ENCODE measurements at regions not wholly inside any gene's neighbourhood (a gene's known extent, or its start where the extent isn't known, plus 50 kb on each side); places are given as distances from the start of the nearest gene placed in this dataset.
"Not testable (repeated sequence)": the region's sequence is repeated elsewhere in the genome, so short reads cannot be mapped to it uniquely, and the experiment has no call there.

DNA sequence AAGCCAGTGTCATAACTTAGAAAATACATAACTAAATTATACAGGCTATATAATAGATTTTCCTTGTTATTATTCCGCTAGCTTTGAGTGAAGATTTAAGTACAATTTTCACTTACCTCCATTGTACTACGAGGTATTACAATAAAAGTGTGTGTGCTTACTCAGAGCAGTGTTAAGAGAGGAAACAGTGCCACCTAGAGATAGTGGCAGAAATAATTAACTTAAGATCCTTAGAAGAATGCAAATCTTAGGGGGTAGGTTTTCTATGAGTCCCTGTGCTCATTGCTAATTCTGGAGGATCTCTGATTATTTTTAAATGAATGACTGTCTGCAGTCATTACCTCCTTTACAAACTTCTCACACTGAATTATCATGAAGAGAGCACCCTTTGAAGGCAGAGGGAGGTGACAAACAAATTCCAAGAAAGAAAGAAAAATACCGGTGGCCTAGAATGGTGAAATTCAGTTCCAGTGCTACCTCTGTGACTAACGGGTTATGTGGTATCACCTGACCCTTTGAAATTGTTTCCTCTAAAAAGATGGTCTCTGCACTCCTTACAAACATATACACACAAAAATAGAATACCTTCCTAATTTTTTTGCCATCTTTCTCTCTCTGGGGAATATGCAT is 379.8 kb downstream of the TRIM36 start:
- no peak for DNase-seq

DNA sequence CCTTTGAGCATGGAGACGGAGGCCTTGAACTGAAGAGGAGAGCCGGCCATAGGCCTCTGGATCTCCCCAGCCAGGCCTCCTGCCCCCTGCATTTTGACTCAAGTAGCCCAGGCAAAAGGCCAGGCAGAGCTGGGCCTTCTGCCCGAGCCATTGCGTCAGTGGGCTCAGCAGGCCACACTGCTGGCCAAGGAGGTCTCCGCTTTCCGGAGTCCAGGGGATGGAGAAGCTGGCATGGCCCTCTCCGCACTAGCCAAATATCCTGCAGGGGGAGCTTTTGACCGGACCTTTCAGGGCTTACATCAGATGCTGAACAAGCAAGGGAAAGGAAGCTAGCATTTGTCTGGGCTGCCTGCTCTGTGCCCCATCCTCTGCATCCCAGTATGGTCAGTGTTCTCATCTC is 386.8 kb downstream of the TRIM36 start:
- DNase-seq, result no peak

DNA sequence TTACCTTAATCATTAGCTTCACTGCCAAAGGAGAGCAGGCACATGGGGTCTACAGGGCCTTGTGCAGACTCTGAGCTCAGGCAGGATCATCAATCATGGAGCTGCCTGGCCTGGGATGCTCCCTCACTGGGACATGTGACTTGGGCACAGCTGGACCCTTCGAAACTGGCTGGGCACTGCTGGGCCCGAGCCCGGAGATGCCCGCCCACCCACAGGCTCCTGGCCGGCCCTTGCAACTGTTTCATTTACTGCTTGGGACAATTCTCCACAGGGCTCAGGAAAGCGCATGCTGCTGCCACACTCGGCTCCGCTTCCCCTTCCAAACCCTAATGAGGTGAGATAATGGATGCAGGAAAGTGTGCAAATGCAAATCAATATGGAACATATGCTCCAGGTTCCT is 387.5 kb downstream of the TRIM36 start:
- DNase-seq, result no peak

DNA sequence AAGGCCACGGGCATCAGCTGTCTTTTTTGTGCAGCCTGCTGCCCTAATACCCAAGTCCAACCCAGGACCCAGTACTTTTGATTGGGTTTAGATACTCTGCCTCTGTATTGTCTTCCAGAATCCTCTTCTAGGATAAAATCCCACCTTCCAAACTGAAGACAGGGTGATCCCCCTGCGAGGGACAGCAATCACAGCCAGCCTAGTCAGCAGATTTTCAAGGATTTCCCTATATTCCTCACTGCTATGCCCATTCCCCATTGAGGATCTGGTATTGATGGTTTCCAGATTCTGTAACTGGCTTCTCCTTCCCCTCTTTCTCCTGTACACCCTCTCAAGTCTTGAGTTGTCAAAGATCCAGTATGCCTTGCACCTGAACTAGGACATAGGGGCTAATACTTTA is 389.4 kb downstream of the TRIM36 start:
- no peak for DNase-seq

DNA sequence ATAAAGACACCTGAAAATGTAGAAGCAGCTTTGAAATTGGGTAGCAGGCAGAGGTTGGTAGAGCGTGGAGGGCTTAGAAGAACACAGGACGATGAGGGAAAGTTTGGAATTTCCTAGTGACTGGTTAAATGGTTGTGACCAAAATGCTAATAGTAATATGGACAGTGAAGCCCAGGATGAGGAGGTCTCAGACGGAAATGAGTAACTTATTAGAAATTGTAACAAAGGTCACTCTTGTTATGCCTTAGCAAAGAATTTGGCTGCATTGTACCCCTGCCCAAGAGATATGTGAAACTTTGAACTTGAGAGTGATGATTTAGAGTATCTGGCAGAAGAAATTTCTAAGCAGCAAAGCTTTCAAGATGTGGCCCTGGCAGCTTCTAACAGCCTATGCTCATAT is 382.5 kb downstream of the KCNN2 start:
- no peak for DNase-seq

DNA sequence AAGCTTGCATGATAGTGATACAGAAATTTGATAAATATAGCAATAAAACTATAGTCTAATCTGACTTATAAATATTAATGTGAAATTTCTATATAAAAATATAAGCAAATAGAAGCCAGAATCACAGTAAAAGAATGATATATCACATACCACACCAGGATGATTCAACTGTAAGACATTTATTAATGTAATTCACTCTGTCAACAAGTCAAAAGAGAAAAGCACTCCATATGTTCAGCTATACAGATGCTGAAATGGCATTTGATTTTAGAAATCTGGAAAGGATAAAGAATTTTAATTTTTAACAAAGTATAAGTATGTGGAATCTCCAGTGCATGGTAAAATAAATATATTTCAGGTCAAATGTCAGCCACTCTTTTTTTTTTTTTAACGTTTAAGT is 372.4 kb downstream of the KCNN2 start:
- DNase-seq, result no peak

DNA sequence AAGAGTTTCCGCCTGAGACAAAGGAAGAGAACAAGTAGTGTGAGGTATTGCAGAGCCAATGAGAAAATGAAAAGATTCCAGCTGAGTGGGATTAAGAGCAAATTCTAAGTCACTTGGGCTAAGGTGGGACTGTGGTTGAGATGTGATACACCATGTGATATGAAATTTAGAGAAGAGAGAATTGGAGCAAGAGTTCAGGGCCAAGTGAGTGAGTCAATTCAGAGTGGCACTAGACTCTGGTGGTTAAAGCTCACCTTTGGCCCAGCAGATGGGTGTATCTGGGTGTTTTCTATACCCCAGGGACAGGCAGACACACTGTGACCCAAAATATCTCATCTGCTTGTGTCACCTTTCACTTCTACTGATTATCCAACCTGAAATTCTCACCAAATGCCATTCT is 368.1 kb downstream of the KCNN2 start:
- DNase-seq, result no peak

DNA sequence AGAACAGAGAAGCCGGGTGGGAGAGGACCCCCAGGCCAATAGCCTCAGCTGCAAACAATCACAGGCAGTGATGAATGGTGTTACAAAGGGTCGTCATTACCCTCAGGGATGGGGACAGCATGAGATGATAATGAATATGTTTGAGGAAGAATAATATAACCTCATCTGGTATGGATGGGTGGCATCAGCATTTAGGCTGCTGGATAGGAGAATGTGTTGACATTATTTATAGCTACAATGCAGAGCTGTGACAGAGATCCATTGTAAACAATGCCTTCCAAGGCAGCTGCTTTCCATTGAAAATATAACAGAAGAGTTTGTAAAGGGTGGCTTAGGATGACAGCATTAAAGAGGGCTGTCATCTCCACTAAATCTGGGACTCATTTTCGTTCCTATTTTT is 365.5 kb downstream of the KCNN2 start:
- no peak for DNase-seq

DNA sequence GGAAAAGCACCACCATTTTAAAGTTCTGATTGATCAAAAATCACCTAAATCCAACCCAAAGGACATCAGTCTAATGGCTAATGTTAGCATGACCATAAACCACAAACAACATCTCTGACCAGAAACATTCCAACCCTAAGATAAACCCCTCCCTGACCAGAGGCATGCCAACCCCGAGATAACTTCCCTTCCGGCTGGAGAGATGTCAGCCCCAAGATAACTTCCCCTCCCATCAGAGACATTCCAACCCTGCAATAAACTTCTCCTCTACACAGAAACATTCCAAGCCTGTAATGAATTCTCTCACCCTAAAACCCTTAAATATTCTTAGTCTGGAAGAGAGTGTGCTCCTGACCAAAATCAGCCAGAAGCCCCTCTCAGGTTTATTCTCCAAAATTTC is 364.3 kb downstream of the KCNN2 start:
- no peak for DNase-seq

DNA sequence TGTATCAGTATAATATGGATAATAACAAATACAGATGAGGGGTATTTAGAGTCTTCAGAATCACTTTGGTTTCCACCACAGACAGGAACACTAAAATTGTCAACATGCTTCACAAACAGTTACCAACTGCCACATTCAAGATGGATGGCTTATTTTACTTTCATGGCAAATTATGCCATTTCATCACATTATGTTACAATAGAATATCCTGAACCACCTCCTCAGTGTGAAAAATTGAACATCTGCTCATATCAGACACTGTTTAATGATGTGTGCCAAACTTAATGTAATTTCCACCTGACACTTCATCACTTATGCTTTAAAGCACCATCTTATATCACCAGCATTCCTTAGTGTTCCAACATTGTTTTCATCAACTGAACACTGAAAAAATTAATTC is 357.4 kb downstream of the KCNN2 start:
- no peak for DNase-seq

DNA sequence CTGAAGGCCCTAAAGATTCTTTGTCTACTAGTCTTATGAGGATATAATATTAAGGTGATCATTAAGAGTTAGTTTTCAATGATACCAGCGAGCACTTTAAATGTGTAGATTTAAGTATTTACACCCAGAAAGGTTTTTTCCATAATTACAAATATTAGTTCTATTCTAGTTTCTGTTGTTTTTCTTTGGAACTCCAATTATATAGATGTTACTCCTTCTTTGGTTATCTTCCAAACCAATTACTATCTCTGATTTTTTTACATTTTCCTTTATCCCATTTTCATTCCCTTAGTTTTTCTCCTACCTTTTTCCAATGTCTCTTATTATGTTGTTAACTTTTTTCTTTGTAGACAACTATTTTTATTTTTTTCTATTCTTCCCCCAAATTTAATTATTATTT is 355.1 kb downstream of the KCNN2 start:
- DNase-seq, result no peak

DNA sequence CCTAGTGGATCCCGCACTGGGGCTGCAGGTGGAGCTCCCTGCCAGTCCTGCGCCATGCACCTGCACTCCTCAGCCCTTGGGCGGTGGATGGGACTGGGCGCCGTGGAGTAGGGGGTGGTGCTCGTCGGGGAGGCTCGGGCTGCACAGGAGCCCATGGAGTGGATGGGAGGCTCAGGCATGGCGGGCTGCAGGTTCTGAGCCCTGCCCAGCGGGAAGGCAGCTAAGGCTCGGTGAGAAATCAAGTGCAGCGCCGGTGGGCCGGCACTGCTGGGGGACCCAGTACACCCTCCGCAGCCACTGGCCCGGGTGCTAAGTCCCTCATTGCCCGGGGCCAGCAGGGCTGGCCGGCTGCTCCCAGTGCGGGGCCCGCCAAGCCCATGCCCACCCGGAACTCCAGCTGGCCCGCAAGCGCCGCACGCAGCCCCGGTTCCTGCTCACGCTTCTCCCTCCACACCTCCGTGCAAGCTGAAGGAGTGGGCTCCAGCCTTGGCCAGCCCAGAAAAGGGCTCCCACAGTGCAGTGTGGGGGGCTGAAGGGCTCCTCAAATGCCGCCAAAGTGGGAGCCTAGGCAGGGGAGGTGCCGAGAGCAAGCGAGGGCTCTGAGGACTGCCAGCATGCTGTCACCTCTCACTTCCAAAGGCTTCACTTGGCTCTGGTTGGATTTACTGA is 342.5 kb downstream of the KCNN2 start:
- DNase-seq, result not testable (repeated sequence)

DNA sequence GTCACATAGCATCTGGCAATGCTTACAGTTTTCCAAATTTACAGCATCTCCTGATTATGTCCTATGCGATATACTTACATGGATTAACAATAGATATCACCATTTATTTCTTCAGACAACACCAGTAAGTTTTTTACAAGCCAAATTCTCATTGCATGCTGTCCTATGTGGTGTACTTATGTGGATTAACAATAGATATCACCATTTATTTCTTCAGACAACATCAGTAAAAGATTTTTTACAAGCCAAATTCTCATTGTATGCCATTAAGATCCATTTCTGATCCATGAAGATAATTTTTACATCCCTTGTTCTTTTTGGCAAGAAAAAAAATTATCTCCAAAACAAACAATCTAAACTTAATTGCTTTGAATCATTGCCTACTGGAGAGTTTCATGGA is 340.9 kb downstream of the KCNN2 start:
- DNase-seq, result no peak

DNA sequence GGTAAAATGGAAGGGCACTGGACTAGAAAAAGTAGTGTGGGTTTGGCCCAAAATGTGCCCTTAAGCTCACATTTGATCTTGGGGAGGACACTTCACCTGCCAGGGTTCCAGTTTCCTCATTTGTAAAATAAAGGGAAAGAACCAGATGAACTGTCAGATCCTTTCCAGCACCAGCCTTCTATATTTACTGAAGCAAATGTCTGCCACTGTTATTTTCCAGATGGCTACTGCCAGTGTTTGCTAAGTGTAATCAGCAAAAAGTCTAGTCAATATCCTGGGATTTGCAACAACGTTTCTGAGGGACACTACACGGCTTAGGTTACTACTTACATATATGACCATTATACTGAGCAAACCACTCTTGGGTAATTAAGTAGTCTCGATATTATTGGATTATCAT is 340.3 kb downstream of the KCNN2 start:
- no peak for DNase-seq

DNA sequence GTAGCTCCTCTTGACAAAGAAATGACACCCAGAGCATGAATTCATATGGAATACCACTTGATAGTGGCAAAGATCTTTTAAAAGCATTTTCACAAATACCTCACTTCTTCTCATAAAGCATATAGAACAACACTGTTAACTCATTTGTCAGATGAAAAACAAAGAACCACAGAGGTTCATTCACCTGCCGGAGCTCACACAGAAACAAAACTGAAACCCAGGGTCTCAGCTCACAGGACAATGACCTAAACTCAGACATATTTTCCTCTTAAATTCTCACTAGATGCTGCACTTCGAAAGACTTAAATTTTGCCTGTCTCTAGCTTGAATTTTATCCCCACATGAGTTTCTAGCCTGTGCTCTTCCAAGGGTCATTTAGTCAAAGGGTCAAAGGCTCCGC is 339.0 kb downstream of the KCNN2 start:
- no peak for DNase-seq

DNA sequence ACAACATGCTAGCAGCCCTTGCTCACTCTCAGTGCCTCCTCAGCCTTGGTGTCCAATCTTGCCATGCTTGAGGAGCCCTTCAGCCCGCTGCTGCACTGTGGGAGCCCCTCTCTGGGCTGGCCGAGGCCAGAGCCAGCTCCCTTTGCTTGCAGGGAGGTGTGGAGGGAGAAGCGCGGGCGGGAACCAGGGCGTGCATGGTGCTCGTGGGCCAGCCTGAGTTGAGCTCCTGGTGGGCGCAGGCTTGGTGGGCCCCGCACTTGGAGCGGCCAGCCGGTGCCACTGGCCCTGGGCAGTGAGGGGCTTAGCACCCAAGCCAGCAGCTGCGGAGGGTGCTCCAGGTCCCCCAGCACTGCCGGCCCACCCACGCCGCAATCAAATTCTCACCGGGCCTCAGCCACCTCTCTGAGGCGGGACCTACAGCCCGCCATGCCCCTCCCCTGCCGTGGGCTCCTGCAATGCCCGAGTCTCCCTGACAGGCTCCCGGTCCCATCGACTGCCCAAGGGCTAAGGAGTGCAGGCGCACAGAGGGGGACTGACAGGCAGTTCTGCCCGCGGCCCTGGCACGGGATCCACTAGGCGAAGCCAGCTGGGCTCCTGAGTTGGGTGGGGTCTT is 333.5 kb downstream of the KCNN2 start:
- no peak for DNase-seq

DNA sequence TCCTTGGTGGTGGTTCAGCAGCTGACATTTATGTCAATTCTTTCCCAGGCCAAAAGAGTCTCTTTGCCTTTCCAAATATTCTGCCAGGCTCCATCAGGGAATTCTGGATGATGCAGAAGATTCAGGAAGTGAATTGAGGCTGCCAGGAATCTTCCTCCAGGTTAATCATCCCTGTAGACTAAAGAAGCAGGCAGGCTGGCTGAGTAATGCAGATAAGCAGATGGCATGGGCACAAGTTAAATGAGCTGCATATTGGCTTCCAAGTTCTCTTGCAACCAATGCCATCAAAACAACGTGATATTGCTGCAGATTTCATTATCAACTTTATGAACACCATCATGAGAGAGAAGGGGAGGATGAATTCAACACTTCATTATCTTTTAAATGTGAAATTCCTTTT is 324.5 kb downstream of the KCNN2 start:
- no peak for DNase-seq

DNA sequence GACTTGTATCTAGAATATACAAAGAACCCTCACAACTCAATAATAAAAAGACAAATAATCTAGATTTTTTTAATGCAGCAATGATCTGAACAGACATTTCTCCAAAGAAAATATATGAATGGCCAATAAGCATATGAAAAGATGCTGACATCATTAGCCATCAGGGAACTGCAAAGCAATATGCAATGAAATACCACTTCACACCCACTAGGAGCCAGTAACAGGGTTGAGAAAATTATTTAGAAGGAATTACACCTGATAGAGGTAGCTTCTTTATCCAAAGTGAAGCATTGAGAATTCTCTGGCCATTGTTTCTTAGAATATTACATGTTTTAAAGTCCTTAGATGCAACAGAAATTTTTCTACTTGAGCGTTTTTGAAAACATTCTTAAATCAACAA is 316.9 kb downstream of the KCNN2 start:
- DNase-seq, result no peak

DNA sequence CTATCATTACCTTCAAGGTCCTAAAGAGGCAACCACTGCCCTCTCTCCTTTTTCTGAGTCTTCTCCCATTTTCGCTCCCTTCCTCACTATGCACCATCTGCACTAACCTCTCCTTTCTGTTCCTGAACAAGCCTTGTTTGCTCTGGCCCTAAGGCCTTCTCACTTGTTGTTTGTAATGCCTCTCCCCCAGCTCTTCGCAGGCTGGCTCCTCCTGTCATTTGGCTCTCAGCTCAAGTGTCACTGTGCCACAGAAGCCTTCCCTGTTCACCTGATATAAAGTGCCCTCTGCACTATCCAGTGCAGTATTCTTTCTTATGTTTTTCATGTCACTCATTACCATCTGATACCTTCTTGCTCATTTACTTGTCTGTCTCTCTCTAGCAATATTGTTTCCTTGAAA is 303.7 kb downstream of the KCNN2 start:
- no peak for DNase-seq

DNA sequence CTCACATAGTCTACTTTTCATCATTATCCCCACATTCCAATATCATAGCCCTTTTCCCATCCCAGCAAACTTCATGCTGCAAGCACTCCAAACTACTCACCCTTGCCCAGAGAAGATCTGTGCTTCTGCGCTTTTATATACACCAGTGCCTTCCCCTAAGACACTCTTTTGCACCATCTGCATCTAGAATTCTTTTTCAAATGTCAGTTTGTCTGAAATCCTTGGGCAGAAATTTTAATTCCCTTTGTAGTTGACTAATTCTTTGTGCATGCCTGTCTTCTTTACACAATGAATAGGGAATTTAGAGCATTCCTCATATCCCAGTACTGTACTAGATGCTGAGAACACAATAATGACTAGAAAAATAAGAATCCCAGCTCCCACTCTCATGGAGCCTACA is 298.9 kb downstream of the KCNN2 start:
- no peak for DNase-seq

DNA sequence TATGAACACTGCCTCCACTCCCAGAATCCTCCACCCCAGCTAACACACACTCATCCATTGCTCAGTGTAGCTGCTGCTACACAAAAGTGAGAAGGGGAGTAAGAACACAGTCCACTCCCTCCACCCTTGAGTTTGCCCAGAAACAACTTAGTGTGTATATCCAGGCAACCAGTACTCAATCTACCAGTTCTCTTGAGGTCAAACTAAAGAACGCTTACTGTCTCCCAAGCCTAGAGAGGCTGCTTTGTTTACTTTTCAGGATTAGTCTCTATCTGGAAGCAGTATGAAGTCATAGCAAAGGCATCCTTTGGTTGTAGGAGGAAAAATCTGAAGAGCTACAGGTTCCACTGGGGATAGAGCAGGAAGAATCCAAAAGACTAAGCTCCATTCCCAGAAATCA is 296.3 kb downstream of the KCNN2 start:
- DNase-seq, result no peak

DNA sequence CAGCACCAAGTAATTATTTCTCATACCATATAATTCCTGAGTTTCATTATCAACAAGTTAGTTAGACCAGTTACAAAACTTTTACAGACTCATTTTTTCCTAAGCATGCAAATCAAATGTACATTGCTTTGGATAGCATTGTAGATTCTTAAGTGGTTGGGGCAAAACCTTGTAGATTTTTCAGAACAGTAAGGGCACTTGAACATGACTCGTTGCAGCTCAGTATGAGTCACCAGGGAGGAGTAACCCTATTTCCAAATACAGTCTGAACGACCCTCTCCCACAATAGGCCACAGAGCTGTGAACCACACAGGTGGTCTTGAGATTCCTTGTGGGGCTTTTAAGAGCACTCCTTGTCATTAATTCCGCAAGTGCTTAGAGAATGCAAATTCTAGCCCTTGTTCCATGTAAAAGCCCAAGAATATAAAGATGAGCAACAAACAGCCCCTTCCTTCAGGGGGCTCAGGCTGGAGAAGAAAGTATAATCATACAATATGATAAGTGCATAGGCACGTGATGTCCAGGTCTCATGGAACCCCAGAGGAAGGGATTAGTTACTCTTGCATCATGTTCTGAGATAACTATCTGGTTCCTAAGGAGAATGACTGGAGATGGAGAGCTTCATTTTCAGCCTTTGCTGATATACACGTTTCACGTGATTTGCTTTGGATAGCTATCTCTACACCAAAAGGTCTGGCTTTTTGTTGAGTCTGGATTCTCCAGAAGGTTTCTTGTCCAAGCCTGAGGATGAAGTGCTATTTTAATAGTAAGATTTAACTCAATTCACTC is 295.7 kb downstream of the KCNN2 start:
- no peak for DNase-seq

DNA sequence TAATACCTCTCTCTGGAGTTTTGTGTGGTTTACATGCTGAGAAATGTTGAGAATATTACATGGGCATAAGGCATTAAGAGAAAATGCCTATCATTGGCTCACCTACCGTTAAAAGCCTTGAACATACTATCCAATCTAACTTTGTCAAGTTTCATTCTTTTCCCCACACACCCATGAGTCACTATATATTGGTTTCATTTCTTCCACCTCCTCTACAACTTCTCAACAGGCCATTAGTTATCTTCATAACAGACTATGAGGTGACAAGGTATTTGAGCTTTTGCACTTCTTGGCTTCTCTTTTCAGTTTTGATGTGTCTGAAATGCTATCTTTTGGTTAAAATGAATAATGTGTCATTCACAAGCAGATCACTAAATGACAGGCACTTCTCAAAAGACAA is 288.0 kb downstream of the KCNN2 start:
- no peak for DNase-seq

DNA sequence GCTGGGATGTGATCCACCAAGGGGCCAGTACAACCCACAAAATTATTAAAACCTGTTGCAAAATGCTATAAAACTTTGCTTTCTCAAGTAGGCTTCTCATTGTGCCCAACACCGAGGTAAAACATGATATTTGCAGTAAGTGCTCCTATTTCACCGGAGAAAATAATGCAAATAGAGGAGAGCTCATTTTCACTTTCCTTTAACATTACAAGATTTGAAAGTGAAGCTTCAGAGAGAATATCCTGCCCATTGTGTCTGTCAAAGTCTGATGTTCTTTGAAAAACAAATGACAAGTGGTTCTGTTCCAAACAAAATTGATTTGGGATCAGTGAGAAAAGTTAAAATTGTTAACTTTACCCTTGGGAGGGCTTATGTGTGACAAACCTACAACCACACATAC is 287.1 kb downstream of the KCNN2 start:
- DNase-seq, result no peak
